IPS-11a (cell line): ENCODE measurements at regions not wholly inside any gene's neighbourhood (a gene's known extent, or its start where the extent isn't known, plus 50 kb on each side); places are given as distances from the start of the nearest gene placed in this dataset.

ENCODE experiments used
- H3K4me3 ChIP-seq: one replicate; pipeline ENCODE4 v1.5.1; 2013; ENCODE audit warnings: low read depth, low read length, control low read depth

- H3K4me3 ChIP-seq, result no peak overlapping the region
These were observed 313.6 kb downstream of the TBC1D32 start for GRCh38 chr6:121020656-121021055.

GRCh38 chr6:121008553-121008952 lies 325.7 kb downstream of the TBC1D32 start:
- no peak overlapping the region for H3K4me3 ChIP-seq

GRCh38 chr6:121006024-121006423 lies 328.3 kb downstream of the TBC1D32 start:
- H3K4me3 ChIP-seq, result no peak overlapping the region

- H3K4me3 ChIP-seq, result no peak overlapping the region
These were observed 333.9 kb downstream of the TBC1D32 start for GRCh38 chr6:121000381-121000780.

GRCh38 chr6:120996340-120996739 lies 337.9 kb downstream of the TBC1D32 start:
- H3K4me3 ChIP-seq, result no peak overlapping the region

GRCh38 chr6:120994573-120994967 lies 339.7 kb downstream of the TBC1D32 start:
- H3K4me3 ChIP-seq, result no peak overlapping the region

- no peak overlapping the region for H3K4me3 ChIP-seq
These were observed 340.2 kb downstream of the TBC1D32 start for GRCh38 chr6:120993929-120994572.

- H3K4me3 ChIP-seq, result no peak overlapping the region
These were observed 342.0 kb downstream of the TBC1D32 start for GRCh38 chr6:120992257-120992656.

GRCh38 chr6:120990866-120991265 lies 343.4 kb downstream of the TBC1D32 start:
- no peak overlapping the region for H3K4me3 ChIP-seq

GRCh38 chr6:120981835-120982234 lies 352.4 kb downstream of the TBC1D32 start:
- no peak overlapping the region for H3K4me3 ChIP-seq

- no peak overlapping the region for H3K4me3 ChIP-seq
These were observed 368.0 kb downstream of the TBC1D32 start for GRCh38 chr6:120966321-120966720.

GRCh38 chr6:120965814-120966213 lies 368.5 kb downstream of the TBC1D32 start:
- H3K4me3 ChIP-seq, result no peak overlapping the region

GRCh38 chr6:120960761-120961160 lies 373.5 kb downstream of the TBC1D32 start:
- no peak overlapping the region for H3K4me3 ChIP-seq

GRCh38 chr6:120954111-120954510 lies 380.2 kb downstream of the TBC1D32 start:
- H3K4me3 ChIP-seq, result no peak overlapping the region

- H3K4me3 ChIP-seq, result no peak overlapping the region
These were observed 383.0 kb downstream of the TBC1D32 start for GRCh38 chr6:120951258-120951657.

- no peak overlapping the region for H3K4me3 ChIP-seq
These were observed 387.2 kb downstream of the TBC1D32 start for GRCh38 chr6:120947111-120947510.

GRCh38 chr6:120945905-120946594 lies 388.2 kb downstream of the TBC1D32 start:
- H3K4me3 ChIP-seq, result no peak overlapping the region

- no peak overlapping the region for H3K4me3 ChIP-seq
These were observed 395.3 kb downstream of the TBC1D32 start for GRCh38 chr6:120938876-120939472.

- H3K4me3 ChIP-seq, result no peak overlapping the region
These were observed 396.0 kb downstream of the TBC1D32 start for GRCh38 chr6:120938164-120938875.

GRCh38 chr6:120935908-120936307 lies 398.4 kb downstream of the TBC1D32 start:
- no peak overlapping the region for H3K4me3 ChIP-seq

- H3K4me3 ChIP-seq, result no peak overlapping the region
These were observed 399.3 kb downstream of the TBC1D32 start for GRCh38 chr6:120935016-120935415.
